ENCODE measurements at regions not wholly inside any gene's neighbourhood (a gene's known extent, or its start where the extent isn't known, plus 50 kb on each side); places are given as distances from the start of the nearest gene placed in this dataset.

- no peak overlapping the region for H2AFZ ChIP-seq (ENCODE audit: low read length)
- no peaks in the 10 kb centered on the region for H3K27me3 ChIP-seq (ENCODE audit: insufficient read depth, low read length)
- H3K4me1 ChIP-seq (ENCODE audit: insufficient read depth, low read length) = peaks cover 5% of the 10 kb centered on the region
- H3K4me3 ChIP-seq (ENCODE audit: insufficient read depth, low read length) = no peak overlapping the region
- TF ChIP-seq, protein P1, sequence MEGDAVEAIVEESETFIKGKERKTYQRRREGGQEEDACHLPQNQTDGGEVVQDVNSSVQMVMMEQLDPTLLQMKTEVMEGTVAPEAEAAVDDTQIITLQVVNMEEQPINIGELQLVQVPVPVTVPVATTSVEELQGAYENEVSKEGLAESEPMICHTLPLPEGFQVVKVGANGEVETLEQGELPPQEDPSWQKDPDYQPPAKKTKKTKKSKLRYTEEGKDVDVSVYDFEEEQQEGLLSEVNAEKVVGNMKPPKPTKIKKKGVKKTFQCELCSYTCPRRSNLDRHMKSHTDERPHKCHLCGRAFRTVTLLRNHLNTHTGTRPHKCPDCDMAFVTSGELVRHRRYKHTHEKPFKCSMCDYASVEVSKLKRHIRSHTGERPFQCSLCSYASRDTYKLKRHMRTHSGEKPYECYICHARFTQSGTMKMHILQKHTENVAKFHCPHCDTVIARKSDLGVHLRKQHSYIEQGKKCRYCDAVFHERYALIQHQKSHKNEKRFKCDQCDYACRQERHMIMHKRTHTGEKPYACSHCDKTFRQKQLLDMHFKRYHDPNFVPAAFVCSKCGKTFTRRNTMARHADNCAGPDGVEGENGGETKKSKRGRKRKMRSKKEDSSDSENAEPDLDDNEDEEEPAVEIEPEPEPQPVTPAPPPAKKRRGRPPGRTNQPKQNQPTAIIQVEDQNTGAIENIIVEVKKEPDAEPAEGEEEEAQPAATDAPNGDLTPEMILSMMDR (IDR thresholded peaks at IDR 0.05; ENCODE audit: extremely low read depth, low read depth, low read length) = no peak
- no peak for DNase-seq (ENCODE audit: insufficient read length, low spot score, missing footprints)
- H4K20me1 ChIP-seq (ENCODE audit: insufficient read depth, low read length) = no peaks in the 10 kb centered on the region
- no peaks in the 10 kb centered on the region for H3K79me2 ChIP-seq (ENCODE audit: insufficient read depth, low read length)
- H3K4me2 ChIP-seq (ENCODE audit: insufficient read depth, low read length) = no peak overlapping the region
- no peaks in the 10 kb centered on the region for H3K36me3 ChIP-seq (ENCODE audit: insufficient read depth, low read length)
- no peak overlapping the region for H3K27ac ChIP-seq (ENCODE audit: low read depth, low read length)
- H3K9me3 ChIP-seq (ENCODE audit: low read depth, low read length) = no peaks in the 10 kb centered on the region
These were observed 206.3 kb downstream of the CSNK1G3 start for GRCh38 chr5:123718238-123718637.

DNA sequence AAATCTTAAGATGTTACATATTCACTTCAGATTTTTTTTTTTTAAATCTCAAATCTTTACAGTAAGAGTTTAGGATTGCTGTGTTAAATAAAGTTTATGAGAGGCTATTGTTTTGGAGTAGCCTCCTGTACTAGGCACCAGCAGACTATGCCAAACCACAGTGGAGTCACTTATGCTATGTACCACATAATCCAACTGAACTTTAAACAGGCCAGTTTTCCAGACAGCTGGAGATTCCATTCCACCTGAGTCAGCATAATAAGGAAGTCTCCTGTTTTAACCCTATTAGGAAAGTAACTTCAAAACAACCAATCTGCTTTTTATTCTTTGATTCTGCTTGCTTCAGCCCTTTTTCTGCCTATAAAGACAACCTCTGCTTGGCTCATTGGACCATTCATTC lies 205.2 kb downstream of the CSNK1G3 start:
- no peaks in the 10 kb centered on the region for H3K79me2 ChIP-seq (ENCODE audit: insufficient read depth, low read length)
- H3K27me3 ChIP-seq (ENCODE audit: insufficient read depth, low read length) = no peaks in the 10 kb centered on the region
- H3K36me3 ChIP-seq (ENCODE audit: insufficient read depth, low read length) = no peaks in the 10 kb centered on the region
- TF ChIP-seq, protein P1 (IDR thresholded peaks at IDR 0.05; ENCODE audit: extremely low read depth, low read depth, low read length) = no peak
- no peak overlapping the region for H3K4me2 ChIP-seq (ENCODE audit: insufficient read depth, low read length)
- no peaks in the 10 kb centered on the region for H4K20me1 ChIP-seq (ENCODE audit: insufficient read depth, low read length)
- H3K27ac ChIP-seq (ENCODE audit: low read depth, low read length) = no peak overlapping the region
- H3K4me3 ChIP-seq (ENCODE audit: insufficient read depth, low read length) = no peak overlapping the region
- DNase-seq (ENCODE audit: insufficient read length, low spot score, missing footprints) = no peak
- no peak overlapping the region for H2AFZ ChIP-seq (ENCODE audit: low read length)
- H3K4me1 ChIP-seq (ENCODE audit: insufficient read depth, low read length) = peaks cover 5% of the 10 kb centered on the region
- H3K9me3 ChIP-seq (ENCODE audit: low read depth, low read length) = no peaks in the 10 kb centered on the region

GRCh38 chr5:123710031-123710430 lies 198.1 kb downstream of the CSNK1G3 start:
- no peaks in the 10 kb centered on the region for H3K36me3 ChIP-seq (ENCODE audit: insufficient read depth, low read length)
- peak overlapping the region; percentile 67 for H3K4me2 ChIP-seq (ENCODE audit: insufficient read depth, low read length)
- peak overlapping the region; percentile 61 for H2AFZ ChIP-seq (ENCODE audit: low read length)
- H3K27me3 ChIP-seq (ENCODE audit: insufficient read depth, low read length) = no peaks in the 10 kb centered on the region
- DNase-seq (ENCODE audit: insufficient read length, low spot score, missing footprints) = no peak
- TF ChIP-seq, protein P1 (IDR thresholded peaks at IDR 0.05; ENCODE audit: extremely low read depth, low read depth, low read length) = no peak
- H3K27ac ChIP-seq (ENCODE audit: low read depth, low read length) = peak overlapping the region; percentile 63
- H3K4me1 ChIP-seq (ENCODE audit: insufficient read depth, low read length) = peaks cover 26% of the 10 kb centered on the region
- H3K79me2 ChIP-seq (ENCODE audit: insufficient read depth, low read length) = no peaks in the 10 kb centered on the region
- no peaks in the 10 kb centered on the region for H4K20me1 ChIP-seq (ENCODE audit: insufficient read depth, low read length)
- H3K9me3 ChIP-seq (ENCODE audit: low read depth, low read length) = no peaks in the 10 kb centered on the region
- no peak overlapping the region for H3K4me3 ChIP-seq (ENCODE audit: insufficient read depth, low read length)

- H3K36me3 ChIP-seq (ENCODE audit: insufficient read depth, low read length) = no peaks in the 10 kb centered on the region
- H4K20me1 ChIP-seq (ENCODE audit: insufficient read depth, low read length) = no peaks in the 10 kb centered on the region
- H3K27ac ChIP-seq (ENCODE audit: low read depth, low read length) = peak overlapping the region; percentile 63
- H3K79me2 ChIP-seq (ENCODE audit: insufficient read depth, low read length) = no peaks in the 10 kb centered on the region
- peaks cover 26% of the 10 kb centered on the region for H3K4me1 ChIP-seq (ENCODE audit: insufficient read depth, low read length)
- DNase-seq (ENCODE audit: insufficient read length, low spot score, missing footprints) = no peak
- H3K9me3 ChIP-seq (ENCODE audit: low read depth, low read length) = no peaks in the 10 kb centered on the region
- no peak overlapping the region for H3K4me3 ChIP-seq (ENCODE audit: insufficient read depth, low read length)
- no peaks in the 10 kb centered on the region for H3K27me3 ChIP-seq (ENCODE audit: insufficient read depth, low read length)
- H2AFZ ChIP-seq (ENCODE audit: low read length) = no peak overlapping the region
- peak overlapping the region; percentile 67 for H3K4me2 ChIP-seq (ENCODE audit: insufficient read depth, low read length)
- TF ChIP-seq, protein P1 (IDR thresholded peaks at IDR 0.05; ENCODE audit: extremely low read depth, low read depth, low read length) = no peak
These were observed 197.4 kb downstream of the CSNK1G3 start for GRCh38 chr5:123709422-123709821.
